ENCODE measurements at regions not wholly inside any gene's neighbourhood (a gene's known extent, or its start where the extent isn't known, plus 50 kb on each side); places are given as distances from the start of the nearest gene placed in this dataset.

DNA sequence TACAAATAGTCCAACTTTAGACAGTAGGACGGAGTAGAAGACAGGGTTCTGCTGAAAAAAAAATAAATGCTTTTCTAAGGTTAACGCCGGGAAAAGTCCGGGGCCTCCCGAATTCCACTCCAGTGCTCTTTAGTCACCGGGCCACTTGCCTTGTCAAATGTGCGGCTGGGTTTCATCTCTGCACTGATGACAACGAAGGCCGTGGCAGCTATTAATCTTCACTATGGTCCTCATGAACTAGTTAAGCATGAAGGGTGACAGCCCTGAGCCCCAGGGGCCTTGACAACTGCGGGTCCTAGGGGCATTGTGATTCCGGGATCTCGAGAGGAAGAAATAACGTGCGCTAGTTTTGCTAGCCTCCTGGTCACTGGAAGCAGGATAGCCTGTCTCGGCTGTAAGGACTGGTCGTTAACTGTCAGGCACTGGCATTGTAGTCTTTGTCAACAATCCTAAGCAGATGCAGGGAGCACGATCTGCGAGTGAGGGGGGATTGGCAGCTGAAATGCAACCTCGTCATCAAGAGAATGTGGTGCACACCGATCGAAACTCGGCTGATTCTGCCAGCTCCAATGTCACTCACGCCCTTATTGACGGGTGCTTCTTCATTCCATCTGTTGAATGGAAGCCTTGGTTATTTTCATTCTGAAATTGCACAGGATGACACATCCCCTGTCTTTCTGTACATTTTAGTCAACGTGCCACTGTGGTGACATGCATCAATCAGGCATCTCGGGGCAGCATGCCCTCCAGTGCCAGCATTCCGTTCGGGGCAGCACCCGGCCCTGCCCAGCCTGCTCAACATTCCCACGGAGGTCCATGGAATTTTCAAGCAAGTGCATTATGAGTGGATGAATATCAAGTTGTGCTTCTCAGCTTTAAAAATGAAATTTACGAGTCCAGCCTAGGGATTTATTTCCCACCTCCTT is 51.6 kb upstream of the MGMT start:
- no peak for DNase-seq (ENCODE audit: low read depth)
- TF ChIP-seq, protein P1, sequence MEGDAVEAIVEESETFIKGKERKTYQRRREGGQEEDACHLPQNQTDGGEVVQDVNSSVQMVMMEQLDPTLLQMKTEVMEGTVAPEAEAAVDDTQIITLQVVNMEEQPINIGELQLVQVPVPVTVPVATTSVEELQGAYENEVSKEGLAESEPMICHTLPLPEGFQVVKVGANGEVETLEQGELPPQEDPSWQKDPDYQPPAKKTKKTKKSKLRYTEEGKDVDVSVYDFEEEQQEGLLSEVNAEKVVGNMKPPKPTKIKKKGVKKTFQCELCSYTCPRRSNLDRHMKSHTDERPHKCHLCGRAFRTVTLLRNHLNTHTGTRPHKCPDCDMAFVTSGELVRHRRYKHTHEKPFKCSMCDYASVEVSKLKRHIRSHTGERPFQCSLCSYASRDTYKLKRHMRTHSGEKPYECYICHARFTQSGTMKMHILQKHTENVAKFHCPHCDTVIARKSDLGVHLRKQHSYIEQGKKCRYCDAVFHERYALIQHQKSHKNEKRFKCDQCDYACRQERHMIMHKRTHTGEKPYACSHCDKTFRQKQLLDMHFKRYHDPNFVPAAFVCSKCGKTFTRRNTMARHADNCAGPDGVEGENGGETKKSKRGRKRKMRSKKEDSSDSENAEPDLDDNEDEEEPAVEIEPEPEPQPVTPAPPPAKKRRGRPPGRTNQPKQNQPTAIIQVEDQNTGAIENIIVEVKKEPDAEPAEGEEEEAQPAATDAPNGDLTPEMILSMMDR (conservative IDR thresholded peaks at IDR 0.05; ENCODE audit: low read depth, low read length) = no peak
- no peak overlapping the region for H3K4me3 ChIP-seq (ENCODE audit: low read depth, low read length)

DNA sequence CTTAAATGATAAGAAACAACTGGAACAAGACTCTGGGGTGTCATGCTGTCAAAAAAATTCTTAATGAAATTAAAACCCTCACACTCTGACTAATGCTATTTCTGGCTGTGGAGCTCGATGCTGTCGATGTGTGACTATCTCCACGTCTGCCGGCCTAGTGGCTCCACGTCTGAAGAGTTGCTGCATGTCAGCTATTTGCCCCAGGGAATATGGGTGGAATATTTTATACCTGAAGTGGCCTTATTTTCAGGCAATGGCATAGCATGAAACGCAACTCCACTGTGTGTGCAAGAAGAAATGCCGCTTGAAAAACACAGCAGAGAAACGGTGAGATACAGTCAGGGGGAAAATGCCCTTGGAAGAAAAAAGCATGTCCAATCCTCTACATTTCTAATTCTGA is 50.9 kb upstream of the MGMT start:
- H3K4me3 ChIP-seq (ENCODE audit: low read depth, low read length) = no peak overlapping the region
- TF ChIP-seq, protein P1 (conservative IDR thresholded peaks at IDR 0.05; ENCODE audit: low read depth, low read length) = no peak
- DNase-seq (ENCODE audit: low read depth) = no peak

DNA sequence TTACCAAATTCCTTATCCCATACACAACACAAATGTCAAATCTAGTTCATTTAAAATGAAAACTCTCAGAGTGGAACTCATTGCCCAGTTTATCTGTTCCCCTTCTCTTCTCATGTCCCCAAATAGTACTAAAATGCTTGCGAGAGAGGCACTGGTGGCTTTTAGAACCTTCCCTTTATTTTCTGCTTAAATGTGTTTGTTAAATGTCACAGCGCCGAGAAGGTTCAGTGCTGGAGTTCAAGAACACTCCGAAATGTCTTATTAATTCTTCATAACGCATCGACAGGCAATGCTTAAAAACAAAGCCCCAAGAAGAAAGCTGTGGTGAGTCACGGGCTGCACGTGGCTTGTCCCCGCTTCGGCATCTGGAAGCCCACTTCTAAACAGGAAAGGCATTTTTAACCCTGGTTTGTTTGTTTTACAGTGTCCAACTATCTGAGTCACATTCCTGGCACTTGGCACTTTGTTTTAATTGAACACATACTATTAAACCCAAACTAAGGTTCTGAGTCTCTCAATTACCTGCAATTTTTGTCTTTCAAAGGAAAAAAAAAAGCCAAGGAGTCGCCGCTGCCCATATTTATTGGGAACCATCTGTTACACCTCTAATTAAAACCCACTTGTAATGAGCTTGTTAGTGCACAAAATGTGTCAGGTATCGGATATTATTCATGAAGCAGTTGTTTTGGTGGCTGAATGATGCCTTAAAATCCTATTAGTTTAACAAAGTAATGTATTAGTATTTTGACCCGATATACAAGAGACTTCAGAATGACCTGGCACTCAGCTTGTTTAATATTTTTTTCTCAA is 49.9 kb upstream of the MGMT start:
- TF ChIP-seq, protein P1 (conservative IDR thresholded peaks at IDR 0.05; ENCODE audit: low read depth, low read length) = no peak
- no peak overlapping the region for H3K4me3 ChIP-seq (ENCODE audit: low read depth, low read length)
- no peak for DNase-seq (ENCODE audit: low read depth)
